Kidney epithelial cell (primary cell): ENCODE measurements at regions not wholly inside any gene's neighbourhood (a gene's known extent, or its start where the extent isn't known, plus 50 kb on each side); places are given as distances from the start of the nearest gene placed in this dataset.

Source experiments
- DNase-seq: peaks from one replicate; pipeline ENCODE4 v3.0.0-alpha.2; 2010; ENCODE audit warnings: low read depth
- H3K27me3 ChIP-seq: 2 replicates; pipeline ENCODE4 v1.6.0; 2011; ENCODE audit warnings: low read length; ENCODE audit not compliant: control insufficient read depth, insufficient read depth
- H3K36me3 ChIP-seq: 2 replicates; pipeline ENCODE4 v1.5.1; 2011; ENCODE audit warnings: low read length; ENCODE audit not compliant: control insufficient read depth, insufficient read depth
- H3K4me3 ChIP-seq: 2 replicates; pipeline ENCODE4 v1.5.1; 2011; ENCODE audit warnings: low read depth, mild to moderate bottlenecking, control low read depth, low read length
- TF ChIP-seq, protein P1 (sequence below): IDR thresholded peaks from 2 replicates; pipeline ENCODE4 v1.5.1; 2011; ENCODE audit warnings: mild to moderate bottlenecking, moderate library complexity, low read length, control low read depth, inconsistent platforms; ENCODE audit not compliant: insufficient read depth, poor library complexity, severe bottlenecking

DNA sequence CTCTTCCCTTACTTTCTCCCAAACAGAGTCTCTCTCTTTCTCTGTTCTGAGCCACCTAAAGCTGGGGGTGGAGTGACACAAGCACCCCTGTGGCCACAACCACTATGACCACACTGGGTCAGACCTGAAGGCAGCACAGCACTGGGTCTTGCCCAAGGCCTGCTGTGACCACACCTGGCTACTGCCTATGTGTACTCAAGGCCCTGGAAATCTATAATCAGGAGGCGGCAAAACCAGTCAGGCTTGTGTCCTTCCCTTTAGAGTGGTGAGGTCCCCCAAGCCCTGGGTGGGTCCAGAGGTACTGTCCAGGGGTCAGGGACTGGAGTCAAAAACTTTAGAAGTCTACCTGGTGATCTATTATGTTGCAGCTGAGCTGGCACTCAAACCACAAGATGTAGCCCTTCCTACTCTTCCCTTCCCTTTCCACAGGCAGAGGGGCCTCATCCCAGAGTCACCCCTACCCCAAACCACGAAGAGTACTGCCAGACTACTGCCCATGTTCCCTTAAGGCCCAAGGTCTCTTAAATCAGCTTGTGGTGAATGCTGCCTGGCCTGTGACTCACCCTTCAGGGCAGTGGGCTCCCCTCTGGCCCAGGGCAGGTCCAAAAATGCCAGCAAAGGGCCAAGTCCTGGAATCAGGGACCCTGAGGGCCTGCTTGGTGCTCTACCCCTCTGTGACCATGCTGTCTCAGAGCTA is 179.8 kb upstream of the DYRK2 start:
- TF ChIP-seq, protein P1, sequence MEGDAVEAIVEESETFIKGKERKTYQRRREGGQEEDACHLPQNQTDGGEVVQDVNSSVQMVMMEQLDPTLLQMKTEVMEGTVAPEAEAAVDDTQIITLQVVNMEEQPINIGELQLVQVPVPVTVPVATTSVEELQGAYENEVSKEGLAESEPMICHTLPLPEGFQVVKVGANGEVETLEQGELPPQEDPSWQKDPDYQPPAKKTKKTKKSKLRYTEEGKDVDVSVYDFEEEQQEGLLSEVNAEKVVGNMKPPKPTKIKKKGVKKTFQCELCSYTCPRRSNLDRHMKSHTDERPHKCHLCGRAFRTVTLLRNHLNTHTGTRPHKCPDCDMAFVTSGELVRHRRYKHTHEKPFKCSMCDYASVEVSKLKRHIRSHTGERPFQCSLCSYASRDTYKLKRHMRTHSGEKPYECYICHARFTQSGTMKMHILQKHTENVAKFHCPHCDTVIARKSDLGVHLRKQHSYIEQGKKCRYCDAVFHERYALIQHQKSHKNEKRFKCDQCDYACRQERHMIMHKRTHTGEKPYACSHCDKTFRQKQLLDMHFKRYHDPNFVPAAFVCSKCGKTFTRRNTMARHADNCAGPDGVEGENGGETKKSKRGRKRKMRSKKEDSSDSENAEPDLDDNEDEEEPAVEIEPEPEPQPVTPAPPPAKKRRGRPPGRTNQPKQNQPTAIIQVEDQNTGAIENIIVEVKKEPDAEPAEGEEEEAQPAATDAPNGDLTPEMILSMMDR = no peak
- H3K27me3 ChIP-seq = no peaks in the 10 kb centered on the region
- no peak for DNase-seq
- H3K36me3 ChIP-seq = no peaks in the 10 kb centered on the region
- no peak overlapping the region for H3K4me3 ChIP-seq

DNA sequence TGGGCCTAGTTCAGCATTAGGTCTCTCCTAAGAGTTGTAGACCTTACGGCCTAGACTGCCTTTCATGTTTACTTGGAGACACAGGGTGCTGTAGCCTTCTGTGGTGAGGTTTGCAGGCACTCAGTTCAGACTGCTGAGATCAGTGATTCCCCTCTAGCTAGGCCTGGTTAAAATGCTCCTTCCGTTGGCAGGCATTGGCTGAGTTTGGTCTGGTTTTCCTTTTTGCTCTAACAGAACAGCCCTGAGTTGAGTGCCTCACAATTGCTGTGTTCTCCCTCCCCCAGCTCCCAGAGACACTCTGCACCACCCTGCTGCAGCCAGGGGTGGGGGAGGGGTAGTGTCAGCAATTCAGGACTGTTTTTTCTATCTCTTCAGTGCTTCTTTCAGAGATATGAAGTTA is 178.9 kb upstream of the DYRK2 start:
- TF ChIP-seq, protein P1 = no peak

DNA sequence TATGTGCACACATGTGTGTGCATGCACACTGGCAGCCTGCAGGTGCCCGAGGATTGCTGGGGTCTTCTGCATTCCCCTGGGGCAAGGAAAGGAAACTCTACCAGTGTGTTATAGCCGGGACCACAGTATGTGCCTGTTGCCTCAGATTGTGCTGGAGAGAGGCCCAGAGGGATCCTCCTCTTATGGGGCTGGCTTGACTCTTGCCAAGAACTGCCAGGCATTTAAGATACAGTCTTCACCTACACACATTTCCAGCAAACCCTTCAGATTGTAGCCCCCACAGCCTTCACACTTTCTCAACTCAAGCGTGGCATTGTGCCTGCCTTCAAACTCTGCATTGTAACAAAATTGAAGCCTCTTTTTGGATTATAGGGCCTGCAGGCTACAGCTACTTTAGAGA is 176.7 kb upstream of the DYRK2 start:
- Histone ChIP-seq H3K27me3 (no peaks in the 10 kb centered on the region), H3K36me3 (no peaks in the 10 kb centered on the region), H3K4me3 (no peak overlapping the region)
- TF ChIP-seq, protein P1 = no peak
- DNase-seq = no peak

More for the DNA sequence above, 178.9 kb upstream of the DYRK2 start:
- Histone ChIP-seq H3K36me3 (no peaks in the 10 kb centered on the region), H3K27me3 (no peaks in the 10 kb centered on the region), H3K4me3 (no peak overlapping the region)
- DNase-seq = no peak

DNA sequence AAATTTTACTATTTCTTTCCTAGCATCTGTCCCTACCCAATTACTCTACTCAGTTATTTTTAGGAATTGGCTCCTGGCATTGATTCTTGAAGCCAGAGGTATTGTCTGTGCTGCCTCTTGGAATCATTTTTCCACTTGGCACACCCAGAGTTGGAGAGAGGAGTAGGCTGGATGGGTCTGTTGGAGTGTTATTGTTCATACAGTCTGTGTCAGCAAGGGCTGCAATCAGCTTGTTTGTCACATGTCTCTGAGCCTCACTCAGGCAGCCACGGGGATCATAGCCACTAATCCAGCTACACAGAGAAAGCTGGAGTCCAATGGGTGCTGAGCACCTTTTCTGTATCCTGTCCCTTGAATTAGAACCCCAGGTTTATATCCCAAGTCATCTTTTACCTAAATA is 176.0 kb upstream of the DYRK2 start:
- no peaks in the 10 kb centered on the region for H3K27me3 ChIP-seq
- TF ChIP-seq, protein P1 = no peak
- no peaks in the 10 kb centered on the region for H3K36me3 ChIP-seq
- H3K4me3 ChIP-seq = no peak overlapping the region
- DNase-seq = no peak

DNA sequence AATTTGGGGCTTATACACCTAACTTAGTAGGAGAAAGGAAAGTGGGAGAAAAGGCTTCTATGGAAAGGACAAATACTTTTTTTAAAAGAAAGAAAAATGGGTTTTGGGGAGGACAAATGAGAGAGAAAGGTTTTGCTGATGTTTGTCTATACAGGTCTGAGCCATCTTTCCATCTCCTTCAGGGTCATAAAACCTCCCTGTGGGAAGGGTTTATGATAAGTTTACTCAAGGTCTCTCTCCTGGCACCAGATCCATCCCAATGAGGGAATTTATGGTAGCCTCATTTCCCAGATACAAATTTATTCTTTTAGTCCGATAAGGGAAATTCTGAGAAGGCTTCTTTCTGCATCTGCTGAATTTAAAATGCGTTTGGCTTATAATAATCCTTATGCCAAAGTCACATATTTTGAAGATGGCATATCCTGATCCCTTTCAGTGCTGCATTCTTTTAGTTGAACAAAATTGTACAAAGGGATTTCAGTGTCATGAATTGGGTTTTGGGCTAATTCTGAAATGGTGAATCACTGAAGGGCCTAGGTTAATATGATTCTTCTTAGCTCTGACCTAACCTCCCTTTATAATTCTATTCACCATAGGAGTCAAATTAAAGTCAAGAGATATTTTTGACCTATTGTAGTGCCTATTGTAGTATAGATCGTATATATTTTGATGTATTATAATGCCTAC is 173.5 kb upstream of the DYRK2 start:
- Histone ChIP-seq H3K4me3 (no peak overlapping the region), H3K36me3 (no peaks in the 10 kb centered on the region), H3K27me3 (no peaks in the 10 kb centered on the region)
- DNase-seq = no peak
- TF ChIP-seq, protein P1 = no peak
